GM18868 (cell line): ENCODE measurements at regions not wholly inside any gene's neighbourhood (a gene's known extent, or its start where the extent isn't known, plus 50 kb on each side); places are given as distances from the start of the nearest gene placed in this dataset.
"Not testable (repeated sequence)": the region's sequence is repeated elsewhere in the genome, so short reads cannot be mapped to it uniquely, and the experiment has no call there.

Experiments
- ATAC-seq: cut with Tn5 transposase; IDR thresholded peaks from one replicate; pipeline ENCODE4 v1.9.1; 2021; ENCODE audit warnings: mild to moderate bottlenecking, moderate library complexity; ENCODE audit not compliant: unreplicated experiment

DNA sequence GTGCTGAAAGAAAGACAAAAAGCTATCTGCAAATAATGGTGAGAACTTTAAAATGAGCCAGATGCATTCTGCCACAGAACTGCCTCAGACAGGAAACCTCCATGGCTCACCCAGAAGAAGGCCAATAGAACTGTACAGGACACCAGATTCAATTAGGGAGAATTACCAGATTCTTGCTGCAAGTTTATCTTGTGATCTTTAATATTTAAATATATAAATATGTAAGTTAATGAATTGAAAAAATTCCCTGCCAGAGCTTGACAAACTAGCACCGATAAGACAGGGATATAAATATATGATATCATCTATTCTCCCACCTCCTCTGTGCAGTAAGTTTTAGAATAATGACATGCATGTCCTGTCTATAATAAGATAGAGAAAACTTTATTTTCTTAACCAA is 252.8 kb downstream of the PLK2 start:
- ATAC-seq, result no peak

- ATAC-seq, result no peak
These were observed 254.9 kb downstream of the PLK2 start for GRCh38 chr5:58204966-58205365.

- no peak for ATAC-seq
These were observed 256.9 kb downstream of the PLK2 start for GRCh38 chr5:58202941-58203444.

DNA sequence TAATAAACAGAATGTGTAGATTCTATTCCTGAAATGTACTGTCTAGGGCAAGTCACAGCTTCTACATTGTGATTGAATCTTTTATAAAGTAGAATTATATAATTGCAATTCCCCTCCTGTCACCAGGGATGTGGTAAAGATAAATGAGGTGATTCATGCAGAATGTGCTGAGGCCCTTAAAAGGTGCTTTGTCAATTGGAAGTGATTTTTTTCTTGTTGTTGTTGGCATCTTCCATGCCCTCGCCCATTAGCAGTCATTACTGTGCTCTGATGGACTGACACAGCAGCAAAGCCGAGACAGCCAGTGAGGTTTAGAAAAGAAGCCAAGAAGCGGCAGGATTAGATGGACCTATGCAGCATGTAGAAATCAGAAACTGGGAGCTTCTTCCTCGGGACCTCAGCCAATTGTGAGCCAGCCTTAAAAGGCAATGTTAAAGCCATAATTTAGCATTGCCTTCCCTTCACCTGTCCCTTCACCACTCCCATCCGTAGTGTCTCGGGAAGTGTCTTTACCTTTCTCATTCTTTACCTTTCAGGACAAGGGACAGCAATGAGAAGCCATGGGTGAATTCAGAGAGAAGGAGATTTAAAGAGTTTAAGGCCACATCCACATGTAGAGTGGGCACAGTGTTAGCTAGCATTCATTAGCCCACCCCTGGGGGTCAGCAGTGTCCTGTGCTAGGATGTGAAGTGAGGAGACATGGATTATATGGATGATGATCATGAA is 257.8 kb downstream of the PLK2 start:
- no peak for ATAC-seq

- no peak for ATAC-seq
These were observed 259.4 kb downstream of the PLK2 start for GRCh38 chr5:58200451-58200850.

- no peak for ATAC-seq
These were observed 260.8 kb downstream of the PLK2 start for GRCh38 chr5:58199087-58199486.

DNA sequence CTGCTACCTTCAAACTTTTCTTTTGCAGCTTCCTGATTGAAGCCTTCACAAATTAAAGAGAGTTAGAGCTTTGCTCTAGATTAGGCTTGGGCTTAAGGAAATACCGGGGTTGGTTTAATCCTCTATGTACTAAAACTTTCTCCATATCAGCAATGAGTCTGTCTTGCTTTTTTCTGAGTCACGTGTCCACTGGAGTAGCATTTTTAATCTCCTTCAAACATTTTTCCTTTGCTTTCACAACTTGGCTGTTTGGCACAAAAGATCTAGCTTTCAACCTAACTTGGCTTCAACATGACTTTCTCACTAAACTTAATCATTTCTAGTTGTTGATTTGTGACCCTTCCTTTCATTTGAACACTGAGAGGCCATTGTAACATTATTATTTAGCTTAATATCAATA is 261.6 kb downstream of the PLK2 start:
- ATAC-seq, result no peak

DNA sequence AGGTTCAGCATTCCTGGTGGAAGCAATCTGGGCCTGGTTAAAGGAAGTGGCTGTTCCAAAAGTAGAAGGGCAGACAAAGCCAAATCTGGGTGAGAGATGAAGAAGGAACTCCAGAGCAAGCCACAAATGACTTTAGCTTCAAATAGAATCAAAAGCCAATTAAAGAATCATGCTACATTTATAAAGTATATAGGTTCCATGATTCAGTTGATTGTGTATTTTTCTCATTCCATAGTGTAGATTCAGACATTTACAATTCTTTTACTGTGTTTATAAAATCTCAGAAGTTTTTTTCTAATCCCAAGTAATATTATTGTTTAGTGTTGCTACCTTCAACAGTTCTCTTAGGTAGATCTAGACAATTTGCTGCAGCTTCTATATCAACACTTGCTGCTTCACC is 262.0 kb downstream of the PLK2 start:
- no peak for ATAC-seq

DNA sequence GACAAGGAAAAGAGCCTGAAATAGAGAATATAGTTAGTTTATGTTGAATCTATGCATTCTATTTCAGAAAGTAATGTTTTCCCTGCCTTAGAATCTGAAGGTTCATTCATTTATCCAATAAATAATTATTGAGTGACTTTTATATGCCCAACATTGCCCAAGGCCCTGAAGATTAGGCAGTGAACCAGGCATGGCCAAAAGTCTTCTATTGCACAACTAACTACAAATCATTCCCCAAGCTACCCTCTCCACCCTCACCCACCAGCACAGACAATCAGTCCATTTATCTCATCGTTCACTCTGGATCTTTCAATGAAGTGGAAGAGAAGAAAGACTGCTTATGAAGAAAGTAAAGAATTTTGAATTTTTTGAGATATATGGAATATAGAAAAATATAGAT is 268.4 kb downstream of the PLK2 start:
- ATAC-seq, result no peak

GRCh38 chr5:58188262-58188651 is 271.6 kb downstream of the PLK2 start:
- ATAC-seq, result no peak

GRCh38 chr5:58187432-58188261 is 272.2 kb downstream of the PLK2 start:
- ATAC-seq, result no peak

- ATAC-seq, result no peak
These were observed 274.1 kb downstream of the PLK2 start for GRCh38 chr5:58185801-58186200.

DNA sequence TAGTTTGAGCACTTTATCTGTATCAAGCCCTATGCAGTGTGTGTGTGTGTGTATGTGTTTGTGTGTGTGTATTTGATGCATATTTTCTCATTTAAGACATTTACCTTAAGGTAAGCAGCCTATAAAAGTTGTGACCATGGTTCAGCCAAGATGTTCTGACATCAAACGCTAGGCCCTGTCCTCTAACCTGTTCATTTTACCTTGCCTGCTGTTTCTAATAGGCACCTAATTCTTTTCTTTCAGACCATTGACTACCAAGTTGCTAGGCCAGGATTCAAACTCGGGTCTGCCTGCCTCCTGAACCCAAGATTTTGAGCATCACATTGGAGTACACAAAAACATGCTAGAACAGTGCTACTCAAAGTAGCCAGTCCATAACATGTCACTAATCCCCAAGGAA is 274.5 kb downstream of the PLK2 start:
- no peak for ATAC-seq

DNA sequence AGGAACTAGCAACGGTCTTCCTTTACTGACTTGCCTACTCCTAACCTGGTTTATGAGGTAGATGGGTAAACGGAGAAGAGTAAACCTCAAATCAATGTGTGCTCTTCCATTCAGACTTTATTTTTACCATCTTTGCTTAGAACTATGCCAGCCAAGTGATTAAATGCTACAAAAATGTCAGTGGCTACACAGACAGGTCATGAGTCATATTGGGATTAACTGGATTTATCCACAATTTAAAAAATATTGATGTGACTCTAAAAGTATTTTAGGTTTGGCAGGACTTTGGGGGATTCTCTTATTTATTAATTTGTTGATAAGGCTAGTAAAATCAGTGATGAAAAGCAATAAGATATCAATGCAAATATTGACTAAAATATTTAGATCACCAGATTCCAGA is 275.0 kb downstream of the PLK2 start:
- no peak for ATAC-seq

DNA sequence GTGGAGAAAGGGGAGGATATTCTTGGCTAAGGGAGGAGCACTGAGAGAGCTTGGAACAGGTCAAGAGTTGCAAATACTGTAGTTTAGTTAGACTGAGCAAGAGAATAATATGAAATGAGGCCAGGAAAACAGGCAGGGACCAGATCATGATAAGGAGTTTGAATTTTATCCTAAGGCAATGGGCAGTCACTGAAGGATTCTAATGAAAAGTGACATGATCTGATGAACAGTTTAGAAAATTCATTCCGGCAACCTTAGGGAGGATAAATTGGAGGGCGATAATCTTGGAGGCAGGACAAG is 276.1 kb downstream of the PLK2 start:
- no peak for ATAC-seq

DNA sequence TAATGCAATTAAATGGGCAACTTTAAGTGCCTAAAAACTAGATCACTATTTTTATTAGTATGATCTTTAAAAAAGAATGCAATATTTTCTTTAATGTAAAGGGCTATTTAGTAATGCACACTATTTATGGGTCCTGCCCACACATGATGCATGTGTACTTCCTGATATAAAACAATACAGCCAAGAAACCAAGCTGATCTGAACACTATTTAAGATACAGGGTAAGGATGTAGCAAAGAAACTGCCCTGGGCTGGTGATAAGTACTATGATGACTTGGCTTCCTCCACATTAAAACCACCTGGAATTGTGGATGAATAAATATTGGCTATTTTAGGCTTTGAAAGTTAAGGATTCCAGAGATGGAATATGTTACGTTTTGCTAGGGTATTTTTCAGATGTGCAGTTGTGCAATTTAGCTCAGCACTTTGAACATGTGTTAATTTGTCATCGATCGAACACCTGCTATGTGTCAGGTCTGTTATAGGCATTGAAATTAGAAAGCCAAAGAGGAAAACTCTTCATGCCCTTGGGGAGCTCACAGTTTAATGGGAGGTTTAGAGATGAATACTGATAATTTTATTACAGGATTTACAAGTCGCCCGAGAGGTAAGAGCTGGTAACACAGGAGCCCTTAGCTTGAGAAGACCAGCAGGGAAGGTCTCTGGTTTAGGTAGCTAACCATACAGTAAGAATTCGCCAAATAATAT is 276.7 kb downstream of the PLK2 start:
- no peak for ATAC-seq

- no peak for ATAC-seq
These were observed 277.5 kb downstream of the PLK2 start for GRCh38 chr5:58182287-58182841.

GRCh38 chr5:58181578-58182286 is 278.2 kb downstream of the PLK2 start:
- no peak for ATAC-seq

DNA sequence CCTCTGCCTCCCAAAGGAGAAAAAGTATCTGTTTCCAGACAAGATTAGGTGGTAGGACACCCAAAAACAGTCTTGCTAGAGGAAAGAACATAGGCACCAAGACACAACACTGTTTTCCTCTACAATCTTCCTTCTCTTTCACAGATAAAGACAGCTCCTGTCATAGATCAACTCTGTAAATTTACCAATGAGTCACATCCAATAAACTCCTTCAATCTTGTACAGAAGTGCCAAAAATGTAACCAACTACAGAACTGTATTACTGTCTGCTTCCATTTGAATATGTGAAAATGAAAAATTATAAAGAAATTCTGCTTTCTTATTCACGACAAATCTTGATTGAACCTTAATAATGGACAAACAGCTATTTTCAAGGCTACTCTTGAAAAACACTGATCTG is 286.9 kb downstream of the PLK2 start:
- no peak for ATAC-seq

DNA sequence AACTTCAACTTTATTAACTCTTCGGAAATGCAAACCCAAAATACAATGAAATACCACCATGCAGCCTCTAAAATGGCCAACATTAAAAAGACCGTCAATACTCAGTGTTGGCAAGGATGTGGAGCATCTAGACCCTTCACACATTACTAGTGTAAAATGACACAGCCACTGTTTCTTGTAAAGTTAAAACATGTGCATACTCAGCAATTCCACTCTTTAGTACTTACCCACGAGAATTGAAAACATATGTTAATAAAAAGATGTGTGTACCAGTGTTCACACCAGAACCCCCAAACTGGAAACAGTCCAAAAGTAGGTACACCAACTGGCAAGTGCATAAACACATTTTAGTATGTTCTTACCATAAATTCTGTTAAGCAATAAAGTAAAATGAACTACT is 294.7 kb downstream of the PLK2 start:
- ATAC-seq, result no peak

DNA sequence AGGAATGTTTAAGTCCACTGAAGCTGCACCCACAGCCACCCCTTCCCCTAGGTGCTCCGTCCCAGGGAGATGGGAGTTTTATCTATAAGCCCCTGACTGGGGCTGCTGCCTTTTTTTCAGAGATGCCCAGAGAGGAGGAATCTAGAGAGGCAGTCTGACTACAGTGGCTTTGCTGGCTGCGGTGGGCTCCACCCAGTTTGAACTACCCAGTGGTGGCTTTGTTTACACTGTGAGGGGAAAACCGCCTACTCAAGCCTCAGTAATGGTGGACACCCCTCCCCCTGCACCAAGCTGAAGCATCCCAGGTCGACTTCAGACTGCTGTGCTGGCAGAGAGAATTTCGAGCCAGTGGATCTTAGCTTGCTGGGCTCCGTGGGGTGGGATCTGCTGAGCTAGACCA is 298.0 kb downstream of the PLK2 start:
- ATAC-seq, result not testable (repeated sequence)
